PC-3 (cell line): ENCODE measurements at regions not wholly inside any gene's neighbourhood (a gene's known extent, or its start where the extent isn't known, plus 50 kb on each side); places are given as distances from the start of the nearest gene placed in this dataset.
"Not testable (repeated sequence)": the region's sequence is repeated elsewhere in the genome, so short reads cannot be mapped to it uniquely, and the experiment has no call there.

Source experiments
- ATAC-seq: fragments of 200-7000 bp; cut with Tn5 transposase; 2 replicates; pipeline ENCODE4 v1.9.1; 2020; ENCODE audit warnings: mild to moderate bottlenecking, moderate library complexity
- BruUV-seq: library from RNA; stranded (reverse); fragments of 400-500 nt; replicated peaks from 2 replicates; lab custom pipeline; 2021; lab: Mats Ljungman, UMichigan
- CTCF ChIA-PET: fragments of 300-600 bp; sonication (Branson Sonifier 250); formaldehyde crosslinking; loops from one replicate; lab custom pipeline; 2022; ENCODE audit warnings: antibody characterized with exemption; lab: Charles Lee
- POLR2A ChIA-PET: fragments of 300-600 bp; sonication (Branson Sonifier 250); formaldehyde crosslinking; loops from one replicate; lab custom pipeline; 2022; ENCODE audit warnings: antibody characterized with exemption; ENCODE audit not compliant: unreplicated experiment; lab: Charles Lee
- DNase-seq: peaks from one replicate; pipeline ENCODE4 v3.0.0-alpha.2; 2015
- H2AFZ ChIP-seq: fragments of 300-600 bp; sonication (generic); 2 replicates; pipeline ENCODE4 v1.6.0; 2016; ENCODE audit warnings: antibody characterized with exemption, low read length
- H3F3A ChIP-seq: fragments of 300-600 bp; sonication (generic); one replicate; pipeline ENCODE4 v1.6.0; 2017; ENCODE audit warnings: antibody characterized with exemption, low read length, control low read depth, mild to moderate bottlenecking; ENCODE audit not compliant: unreplicated experiment
- H3K27ac ChIP-seq: fragments of 300-600 bp; sonication (generic); 2 replicates; pipeline ENCODE4 v1.5.1; 2016; ENCODE audit warnings: mild to moderate bottlenecking, low read length
- H3K27me3 ChIP-seq: fragments of 300-600 bp; sonication (generic); 2 replicates; pipeline ENCODE4 v1.6.1; 2016; ENCODE audit warnings: low read length, mixed read lengths
- H3K36me3 ChIP-seq: fragments of 300-600 bp; sonication (generic); 2 replicates; pipeline ENCODE4 v1.6.1; 2016; ENCODE audit warnings: low read depth, mixed run types, low read length, mixed read lengths
- H3K4me1 ChIP-seq: fragments of 300-600 bp; sonication (generic); 2 replicates; pipeline ENCODE4 v1.5.1; 2016; ENCODE audit warnings: low read length; ENCODE audit not compliant: insufficient read depth
- H3K4me2 ChIP-seq: fragments of 300-600 bp; sonication (generic); 2 replicates; pipeline ENCODE4 v1.6.0; 2016; ENCODE audit warnings: low read length
- H3K4me3 ChIP-seq: fragments of 300-600 bp; sonication (generic); 2 replicates; pipeline ENCODE4 v1.5.1; 2016; ENCODE audit warnings: mild to moderate bottlenecking, low read length, mixed read lengths
- H3K79me2 ChIP-seq: fragments of 300-600 bp; sonication (generic); 2 replicates; pipeline ENCODE4 v1.6.1; 2017; ENCODE audit warnings: low read length, mixed read lengths
- H3K9ac ChIP-seq: fragments of 300-600 bp; sonication (generic); 2 replicates; pipeline ENCODE4 v1.6.0; 2016; ENCODE audit warnings: mild to moderate bottlenecking, low read length
- H3K9me2 ChIP-seq: fragments of 300-600 bp; sonication (generic); replicated peaks from 2 replicates; pipeline ENCODE4 v1.6.1; 2016; ENCODE audit warnings: mixed run types, low read length, mixed read lengths
- H3K9me3 ChIP-seq: fragments of 300-600 bp; sonication (generic); 2 replicates; pipeline ENCODE4 v1.6.1; 2016; ENCODE audit warnings: low read length, mixed read lengths
- H4K20me1 ChIP-seq: fragments of 300-600 bp; sonication (generic); 2 replicates; pipeline ENCODE4 v1.6.1; 2016; ENCODE audit warnings: low read length, mixed read lengths
- intact Hi-C: fragments of 100-400 bp; cut with micrococcal nuclease; formaldehyde crosslinking; loops from 2 replicates; pipeline ENCODE4 v1.9.0; 2023

- H3F3A ChIP-seq, H2AFZ ChIP-seq, H4K20me1 ChIP-seq, H3K27me3 ChIP-seq, H3K9me3 ChIP-seq, POLR2A ChIA-PET, H3K4me3 ChIP-seq, intact Hi-C loops, H3K36me3 ChIP-seq, H3K4me1 ChIP-seq, H3K4me2 ChIP-seq, DNase-seq, CTCF ChIA-PET, ATAC-seq, BruUV-seq, H3K9ac ChIP-seq, H3K79me2 ChIP-seq, H3K9me2 ChIP-seq, H3K27ac ChIP-seq: not testable (repeated sequence)
Measured at GRCh38 chr9:41347893-41348292, 158.8 kb upstream of the ZNG1F start.

- H3K4me2 ChIP-seq, H3K36me3 ChIP-seq, intact Hi-C loops, ATAC-seq, H3K4me1 ChIP-seq, H4K20me1 ChIP-seq, H3K4me3 ChIP-seq, BruUV-seq, CTCF ChIA-PET, H2AFZ ChIP-seq, H3K9me3 ChIP-seq, H3K27me3 ChIP-seq, H3K9ac ChIP-seq, DNase-seq, H3K9me2 ChIP-seq, H3K27ac ChIP-seq, H3K79me2 ChIP-seq, POLR2A ChIA-PET, H3F3A ChIP-seq: not testable (repeated sequence)
Measured at GRCh38 chr9:41332562-41332961, 143.4 kb upstream of the ZNG1F start.

DNA sequence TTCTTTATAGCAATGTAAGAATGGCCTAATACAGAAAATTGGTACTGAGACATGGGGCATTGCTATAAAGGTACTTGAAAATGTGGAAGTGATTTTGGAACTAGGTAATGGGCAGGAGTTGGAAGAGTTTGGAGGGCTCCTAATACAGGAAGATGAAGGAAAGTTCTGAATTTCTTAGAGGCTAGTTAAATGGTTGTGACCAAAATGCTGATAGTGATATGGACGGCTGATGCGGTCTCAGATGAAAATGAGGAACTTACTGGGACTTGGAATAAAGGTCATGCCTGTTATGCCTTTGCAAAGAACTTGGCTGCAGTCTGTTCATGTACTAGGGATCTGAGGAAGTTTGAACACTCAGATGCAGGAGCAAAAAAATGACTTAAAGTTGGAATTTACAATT lies 132.2 kb upstream of the ZNG1F start:
- H3K27me3 ChIP-seq, H2AFZ ChIP-seq, ATAC-seq, H3K9me2 ChIP-seq, H3K4me1 ChIP-seq, H3K27ac ChIP-seq, CTCF ChIA-PET, H3K9me3 ChIP-seq, H3K79me2 ChIP-seq, H3K9ac ChIP-seq, H4K20me1 ChIP-seq, POLR2A ChIA-PET, intact Hi-C loops, H3F3A ChIP-seq, DNase-seq, H3K36me3 ChIP-seq, BruUV-seq, H3K4me2 ChIP-seq, H3K4me3 ChIP-seq: not testable (repeated sequence)

DNA sequence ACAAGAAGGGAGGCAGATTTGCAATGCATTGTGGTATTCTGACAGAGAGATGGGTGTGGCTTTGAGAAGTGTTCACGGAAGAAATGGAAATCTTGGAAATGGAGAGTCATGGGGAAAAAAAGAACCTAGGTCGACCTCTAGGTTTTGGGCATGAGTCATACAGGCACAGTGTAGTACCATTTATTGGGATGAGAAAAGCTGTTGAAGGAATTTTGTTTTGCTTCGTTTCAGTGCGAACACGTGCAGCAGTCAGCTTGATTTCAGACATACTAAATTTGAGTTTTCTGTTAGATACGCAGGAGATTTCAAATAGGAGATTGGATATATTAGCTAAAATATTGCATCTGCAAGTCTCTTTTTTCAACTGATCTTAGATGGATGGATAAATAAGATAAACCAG lies 119.8 kb upstream of the ZNG1F start:
- POLR2A ChIA-PET, DNase-seq, H3K4me2 ChIP-seq, H3K36me3 ChIP-seq, H3K4me3 ChIP-seq, ATAC-seq, H3K9ac ChIP-seq, intact Hi-C loops, H3K9me3 ChIP-seq, H3K27me3 ChIP-seq, H2AFZ ChIP-seq, H4K20me1 ChIP-seq, H3K79me2 ChIP-seq, H3K9me2 ChIP-seq, H3K4me1 ChIP-seq, H3F3A ChIP-seq, BruUV-seq, H3K27ac ChIP-seq, CTCF ChIA-PET: not testable (repeated sequence)

DNA sequence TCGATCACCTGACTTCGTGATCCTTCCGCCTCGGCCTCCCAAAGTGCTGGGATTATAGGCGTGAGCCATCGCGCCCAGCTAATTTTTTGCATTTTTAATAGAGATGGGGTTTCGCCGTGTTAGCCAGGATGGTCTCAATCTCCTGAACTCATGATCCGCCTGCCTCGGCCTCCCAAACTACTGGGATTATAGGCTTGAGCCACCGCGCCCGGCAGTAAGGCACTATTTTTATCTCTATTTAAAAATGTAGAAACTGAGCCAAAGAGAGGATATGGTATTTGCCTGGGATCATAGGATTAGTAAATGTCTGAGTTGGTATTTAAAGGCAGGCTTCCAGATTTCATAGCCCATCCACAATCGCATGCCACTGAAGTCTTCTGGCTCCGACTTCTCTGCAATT lies 96.6 kb upstream of the ZNG1F start:
- H3K36me3 ChIP-seq, BruUV-seq, H3K4me3 ChIP-seq, H3K4me1 ChIP-seq, ATAC-seq, DNase-seq, CTCF ChIA-PET, H3K4me2 ChIP-seq, POLR2A ChIA-PET, H2AFZ ChIP-seq, H3K27me3 ChIP-seq, H3K9me3 ChIP-seq, H3K79me2 ChIP-seq, H3K27ac ChIP-seq, H3K9ac ChIP-seq, intact Hi-C loops, H3F3A ChIP-seq, H3K9me2 ChIP-seq, H4K20me1 ChIP-seq: not testable (repeated sequence)

DNA sequence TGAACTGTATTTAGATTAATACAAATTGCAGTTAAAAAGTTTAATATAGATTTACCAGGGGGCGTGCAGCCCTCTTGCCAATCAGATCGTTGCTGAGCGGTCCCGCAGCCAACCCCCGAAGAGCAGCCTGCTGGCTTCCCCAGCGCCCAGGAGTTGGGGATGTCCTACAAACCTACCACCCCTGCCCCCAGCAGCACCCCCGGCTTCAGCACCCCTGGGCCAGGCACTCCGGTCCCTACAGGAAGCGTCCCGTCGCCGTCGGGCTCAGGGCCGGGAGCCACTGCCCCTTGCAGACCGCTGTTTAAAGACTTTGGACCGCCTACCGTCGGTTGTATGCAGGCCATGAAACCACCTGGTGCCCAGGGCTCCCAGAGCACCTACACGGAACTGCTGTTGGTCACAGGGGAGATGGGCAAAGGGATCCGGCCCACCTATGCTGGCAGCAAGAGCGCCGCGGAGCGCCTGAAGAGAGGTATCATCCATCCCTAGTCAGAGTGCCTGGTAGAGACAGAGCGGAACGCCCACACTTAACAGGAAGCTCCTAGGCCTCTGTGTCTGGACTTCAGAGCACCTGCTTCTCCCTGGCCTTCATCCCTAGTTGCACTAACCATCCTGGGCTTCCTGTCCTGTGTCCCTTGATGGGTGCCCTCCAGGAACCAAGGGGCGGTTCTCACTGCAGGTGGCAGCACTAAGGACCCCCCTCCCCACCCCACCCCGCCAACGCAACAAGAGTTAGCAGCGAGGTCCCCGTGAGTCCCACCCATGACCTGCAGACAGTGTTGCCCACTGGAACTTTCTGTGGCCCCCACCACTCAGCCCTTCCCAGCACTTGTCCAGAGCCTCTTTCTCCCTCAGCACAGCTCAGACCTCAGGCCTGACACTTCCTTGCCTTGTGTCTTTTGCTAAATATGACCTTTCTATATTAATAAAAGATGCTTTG lies 91.5 kb upstream of the ZNG1F start:
- H3K9ac ChIP-seq, POLR2A ChIA-PET, H3K36me3 ChIP-seq, H3K4me2 ChIP-seq, H3K27me3 ChIP-seq, H3K9me3 ChIP-seq, H3K9me2 ChIP-seq, H3K79me2 ChIP-seq, H4K20me1 ChIP-seq, H3K4me3 ChIP-seq, CTCF ChIA-PET, DNase-seq, ATAC-seq, H2AFZ ChIP-seq, H3F3A ChIP-seq, H3K4me1 ChIP-seq, intact Hi-C loops, H3K27ac ChIP-seq, BruUV-seq: not testable (repeated sequence)
